ENCODE measurements at regions not wholly inside any gene's neighbourhood (a gene's known extent, or its start where the extent isn't known, plus 50 kb on each side); places are given as distances from the start of the nearest gene placed in this dataset.
"Not testable (repeated sequence)": the region's sequence is repeated elsewhere in the genome, so short reads cannot be mapped to it uniquely, and the experiment has no call there.

GRCh38 chr20:33926425-33926824 lies 67.3 kb upstream of the RALY start:
- Mint-ChIP-seq H3K27ac (no peak overlapping the region), H3K9me3 (peaks cover 0 to 2% (median 0%) of the 10 kb centered on the region in 3 donors), H3K4me3 (no peak overlapping the region), H3K36me3 (peaks cover 2% of the 10 kb centered on the region), H3K27me3 (peaks cover 11% of the 10 kb centered on the region), H3K4me1 (peaks cover 0 to 5% (median 0%) of the 10 kb centered on the region in 3 donors)

GRCh38 chr20:33927724-33928123 lies 66.0 kb upstream of the RALY start:
- Mint-ChIP-seq H3K27ac (no peak overlapping the region), H3K27me3 (peaks cover 11% of the 10 kb centered on the region), H3K36me3 (peaks cover 2% of the 10 kb centered on the region), H3K4me1 (peaks cover 0 to 5% (median 0%) of the 10 kb centered on the region in 3 donors), H3K9me3 (peaks cover 0 to 2% (median 0%) of the 10 kb centered on the region in 3 donors), H3K4me3 (no peak overlapping the region)

- no peak overlapping the region for H3K4me3 Mint-ChIP-seq
- peaks cover 0 to 5% (median 0%) of the 10 kb centered on the region in 3 donors for H3K4me1 Mint-ChIP-seq
These were observed 63.8 kb upstream of the RALY start for GRCh38 chr20:33929917-33930316.

GRCh38 chr20:33933469-33933909 lies 60.2 kb upstream of the RALY start:
- Mint-ChIP-seq H3K27me3 (peaks cover 8% of the 10 kb centered on the region), H3K27ac (no peak overlapping the region), H3K9me3 (no peaks in the 10 kb centered on the region), H3K36me3 (no peaks in the 10 kb centered on the region), H3K4me3 (no peak overlapping the region), H3K4me1 (peaks cover 0 to 1% (median 0%) of the 10 kb centered on the region in 3 donors)

More at GRCh38 chr20:33929917-33930316, 63.8 kb upstream of the RALY start:
- Mint-ChIP-seq H3K27me3 (peaks cover 11% of the 10 kb centered on the region), H3K27ac (no peak overlapping the region), H3K9me3 (peaks cover 0 to 2% (median 0%) of the 10 kb centered on the region in 3 donors), H3K36me3 (no peaks in the 10 kb centered on the region)

GRCh38 chr20:33936656-33937055 lies 57.1 kb upstream of the RALY start:
- Mint-ChIP-seq H3K27ac (no peak overlapping the region), H3K36me3 (no peaks in the 10 kb centered on the region), H3K27me3 (no peaks in the 10 kb centered on the region), H3K4me1 (peaks cover 0 to 1% (median 0%) of the 10 kb centered on the region in 3 donors), H3K4me3 (no peak overlapping the region), H3K9me3 (no peaks in the 10 kb centered on the region)

GRCh38 chr20:33939031-33939430 lies 54.7 kb upstream of the RALY start:
- H3K27me3 Mint-ChIP-seq, H3K4me1 Mint-ChIP-seq, H3K36me3 Mint-ChIP-seq, H3K9me3 Mint-ChIP-seq, H3K27ac Mint-ChIP-seq, H3K4me3 Mint-ChIP-seq: not testable (repeated sequence)

- peaks cover 0 to 2% (median 0%) of the 10 kb centered on the region in 3 donors for H3K9me3 Mint-ChIP-seq
- H3K36me3 Mint-ChIP-seq, result no peaks in the 10 kb centered on the region
- H3K4me1 Mint-ChIP-seq, result no peaks in the 10 kb centered on the region
- H3K4me3 Mint-ChIP-seq, result no peak overlapping the region
- H3K27ac Mint-ChIP-seq, result no peak overlapping the region
- no peaks in the 10 kb centered on the region for H3K27me3 Mint-ChIP-seq
These were observed 53.0 kb upstream of the RALY start for GRCh38 chr20:33940666-33941065.

All from IgD-negative memory B cell (primary cell).